NT2/D1 (cell line): ENCODE measurements at regions not wholly inside any gene's neighbourhood (a gene's known extent, or its start where the extent isn't known, plus 50 kb on each side); places are given as distances from the start of the nearest gene placed in this dataset.

Source experiments
- DNase-seq: peaks from one replicate; pipeline ENCODE4 v3.0.0-alpha.2; 2011; ENCODE audit warnings: low read depth, low spot score
- H3K27me3 ChIP-seq: 2 replicates; pipeline ENCODE4 v1.6.0; 2011; ENCODE audit warnings: mild to moderate bottlenecking; ENCODE audit not compliant: insufficient read length, insufficient read depth
- H3K36me3 ChIP-seq: 2 replicates; pipeline ENCODE4 v1.6.1; 2011; ENCODE audit warnings: mild to moderate bottlenecking, low read length, mixed read lengths; ENCODE audit not compliant: insufficient read depth, insufficient read length
- H3K4me1 ChIP-seq: 2 replicates; pipeline ENCODE4 v1.5.1; 2011; ENCODE audit not compliant: insufficient read depth, insufficient read length
- H3K4me3 ChIP-seq: 2 replicates; pipeline ENCODE4 v1.5.1; 2011; ENCODE audit warnings: low read depth; ENCODE audit not compliant: insufficient read length
- H3K9ac ChIP-seq: 2 replicates; pipeline ENCODE4 v1.6.0; 2011; ENCODE audit warnings: low read depth; ENCODE audit not compliant: insufficient read length
- H3K9me3 ChIP-seq: 2 replicates; pipeline ENCODE4 v1.5.1; 2011; ENCODE audit warnings: mild to moderate bottlenecking, low read length; ENCODE audit not compliant: insufficient read depth
- SUZ12 ChIP-seq: IDR thresholded peaks from 2 replicates; pipeline ENCODE4 v1.6.1; 2011; ENCODE audit not compliant: insufficient read length, insufficient read depth; ENCODE audit errors: extremely low read depth
- YY1 ChIP-seq: IDR thresholded peaks from 2 replicates; pipeline ENCODE4 v1.6.1; 2011; ENCODE audit not compliant: insufficient read length, insufficient read depth
- ZNF274 ChIP-seq: IDR thresholded peaks from 2 replicates; pipeline ENCODE4 v1.6.1; 2011; ENCODE audit warnings: mild to moderate bottlenecking, low read depth, low read length

DNA sequence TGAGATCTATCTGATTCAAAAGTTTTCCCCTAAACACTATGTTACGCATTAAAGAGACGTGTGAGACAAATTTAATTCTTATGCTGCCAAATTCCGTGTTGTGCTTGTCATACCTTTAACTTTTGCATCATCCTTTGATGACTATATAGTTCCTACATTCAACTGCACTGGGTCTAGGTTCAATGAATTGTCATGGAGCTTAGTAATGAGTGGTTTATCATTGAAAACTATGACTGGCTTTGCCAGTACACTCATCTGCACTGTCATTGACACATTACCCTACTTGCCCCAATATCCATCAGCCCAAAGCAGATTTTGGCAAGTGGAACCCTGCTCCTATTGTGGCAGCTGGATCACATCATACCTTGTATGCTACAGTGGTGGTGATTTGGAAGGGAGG lies 882.9 kb upstream of the SLIT2 start:
- DNase-seq, result no peak
- H3K4me3 ChIP-seq, result no peak overlapping the region
- no peak overlapping the region for H3K9ac ChIP-seq
- no peaks in the 10 kb centered on the region for H3K36me3 ChIP-seq
- H3K27me3 ChIP-seq, result no peaks in the 10 kb centered on the region
- no peaks in the 10 kb centered on the region for H3K4me1 ChIP-seq
- no peaks in the 10 kb centered on the region for H3K9me3 ChIP-seq
- no peak for TF ChIP-seq ZNF274
- no peak for TF ChIP-seq SUZ12
- no peak for TF ChIP-seq YY1

DNA sequence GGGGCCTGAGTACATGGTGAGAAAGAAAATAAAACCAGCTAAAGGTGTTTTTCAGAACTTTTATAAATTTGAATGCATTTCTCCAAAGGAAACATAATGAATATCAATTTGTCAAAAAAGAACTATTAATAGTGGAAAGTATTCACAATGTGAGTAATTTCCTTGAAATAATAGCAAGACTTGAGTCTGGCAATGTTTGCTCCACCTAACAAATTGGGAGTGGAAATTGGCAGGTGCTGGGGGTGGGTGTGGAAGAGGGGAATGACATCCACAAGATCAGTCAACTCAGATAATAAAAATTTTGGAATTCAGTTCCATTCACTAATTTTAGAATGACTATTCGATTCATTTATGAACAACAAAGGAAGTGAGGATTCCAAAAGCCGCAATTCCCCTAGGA lies 884.8 kb upstream of the SLIT2 start:
- Histone ChIP-seq H3K9ac (no peak overlapping the region), H3K9me3 (no peaks in the 10 kb centered on the region), H3K4me1 (no peaks in the 10 kb centered on the region), H3K27me3 (no peaks in the 10 kb centered on the region), H3K4me3 (no peak overlapping the region), H3K36me3 (no peaks in the 10 kb centered on the region)
- TF ChIP-seq ZNF274 (no peak), SUZ12 (no peak), YY1 (no peak)
- DNase-seq, result no peak

GRCh38 chr4:19358015-19358414 lies 893.7 kb upstream of the SLIT2 start:
- TF ChIP-seq YY1, result no peak
- no peak for TF ChIP-seq ZNF274
- TF ChIP-seq SUZ12, result no peak
- Histone ChIP-seq H3K4me1 (no peaks in the 10 kb centered on the region), H3K9ac (no peak overlapping the region), H3K36me3 (no peaks in the 10 kb centered on the region), H3K9me3 (no peaks in the 10 kb centered on the region), H3K4me3 (no peak overlapping the region), H3K27me3 (no peaks in the 10 kb centered on the region)
- DNase-seq, result no peak

DNA sequence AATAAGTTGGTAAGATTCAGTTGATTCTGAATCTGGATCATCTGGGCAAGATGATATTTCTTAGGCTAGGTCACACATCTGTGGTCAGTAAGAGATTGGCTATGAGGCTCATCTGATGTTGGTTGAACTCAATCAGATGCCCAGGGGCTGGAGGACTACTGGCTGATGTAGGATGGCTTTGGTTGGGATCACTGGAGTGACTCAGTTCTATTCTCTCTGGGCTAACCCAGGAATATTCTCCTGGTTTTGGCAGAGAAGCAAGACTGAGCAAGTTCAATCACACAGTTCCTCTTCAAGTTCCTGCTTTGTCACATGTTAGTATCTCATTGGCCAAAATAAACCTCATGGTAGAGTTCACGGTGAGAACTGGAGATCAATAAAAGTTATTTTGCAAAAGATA lies 902.3 kb upstream of the SLIT2 start:
- Histone ChIP-seq H3K36me3 (no peaks in the 10 kb centered on the region), H3K27me3 (no peaks in the 10 kb centered on the region), H3K9me3 (no peaks in the 10 kb centered on the region; the same call in 1 of the 2 replicates), H3K9ac (no peak overlapping the region), H3K4me3 (no peak overlapping the region), H3K4me1 (no peaks in the 10 kb centered on the region)
- DNase-seq, result no peak
- TF ChIP-seq ZNF274 (no peak), YY1 (no peak), SUZ12 (no peak)

GRCh38 chr4:19348746-19349145 lies 903.0 kb upstream of the SLIT2 start:
- Histone ChIP-seq H3K4me1 (no peaks in the 10 kb centered on the region), H3K36me3 (no peaks in the 10 kb centered on the region), H3K4me3 (no peak overlapping the region), H3K9me3 (no peaks in the 10 kb centered on the region; the same call in 1 of the 2 replicates), H3K27me3 (no peaks in the 10 kb centered on the region), H3K9ac (no peak overlapping the region)
- DNase-seq, result no peak
- TF ChIP-seq SUZ12, result no peak

DNA sequence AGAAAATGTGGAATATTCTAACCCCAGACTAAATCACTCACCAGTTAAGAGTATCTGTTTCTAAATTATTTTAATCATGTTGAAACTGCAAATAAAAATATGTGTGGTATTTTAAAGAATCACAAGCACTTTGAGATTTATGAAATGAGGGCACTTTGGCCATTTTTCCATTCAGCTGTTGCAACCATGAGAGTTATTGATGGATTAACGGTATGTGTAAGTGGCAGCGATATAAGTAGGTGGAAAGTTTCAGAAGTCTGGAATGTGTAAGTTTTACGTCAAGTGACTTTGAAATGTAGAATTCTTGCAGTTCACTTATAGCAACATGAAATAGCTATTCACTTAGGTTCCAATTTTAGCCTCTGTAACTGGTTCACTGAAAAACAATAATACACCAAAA lies 905.1 kb upstream of the SLIT2 start:
- no peak for DNase-seq
- H3K9ac ChIP-seq, result no peak overlapping the region
- H3K4me3 ChIP-seq, result no peak overlapping the region
- H3K4me1 ChIP-seq, result no peaks in the 10 kb centered on the region
- H3K36me3 ChIP-seq, result no peaks in the 10 kb centered on the region
- TF ChIP-seq YY1 (no peak), ZNF274 (no peak), SUZ12 (no peak)
- H3K27me3 ChIP-seq, result no peaks in the 10 kb centered on the region
- H3K9me3 ChIP-seq, result no peaks in the 10 kb centered on the region

- Histone ChIP-seq H3K36me3 (no peaks in the 10 kb centered on the region), H3K27me3 (no peaks in the 10 kb centered on the region), H3K4me1 (no peaks in the 10 kb centered on the region), H3K9ac (no peak overlapping the region), H3K9me3 (no peaks in the 10 kb centered on the region), H3K4me3 (no peak overlapping the region)
- no peak for DNase-seq
- TF ChIP-seq YY1 (no peak), ZNF274 (no peak), SUZ12 (no peak)
These were observed 922.1 kb upstream of the SLIT2 start for GRCh38 chr4:19329631-19330030.

- no peak for DNase-seq
- Histone ChIP-seq H3K9me3 (no peaks in the 10 kb centered on the region), H3K4me3 (no peak overlapping the region), H3K4me1 (no peaks in the 10 kb centered on the region), H3K36me3 (no peaks in the 10 kb centered on the region), H3K9ac (no peak overlapping the region), H3K27me3 (no peaks in the 10 kb centered on the region)
- TF ChIP-seq ZNF274 (no peak), SUZ12 (no peak), YY1 (no peak)
These were observed 922.6 kb upstream of the SLIT2 start for GRCh38 chr4:19329077-19329476.
